ENCODE measurements at regions not wholly inside any gene's neighbourhood (a gene's known extent, or its start where the extent isn't known, plus 50 kb on each side); places are given as distances from the start of the nearest gene placed in this dataset.

DNA sequence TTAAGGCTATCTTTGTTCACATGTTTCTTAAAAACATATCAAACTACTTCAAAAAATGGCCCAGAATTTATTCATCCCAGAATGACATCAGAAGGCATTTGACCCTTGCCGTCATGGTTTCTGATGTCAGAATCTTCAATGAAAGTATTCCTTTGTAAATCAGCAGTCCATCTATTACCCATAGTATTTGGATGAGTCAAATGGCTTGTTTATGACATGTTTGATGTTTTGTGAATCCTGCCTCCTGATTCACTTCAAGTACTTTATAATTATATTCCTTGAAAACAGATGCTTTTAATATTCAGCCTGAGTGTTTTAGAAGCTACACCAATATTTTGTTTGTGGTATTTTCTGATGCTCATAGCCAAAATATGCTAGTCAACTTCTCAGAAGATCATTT is 200.8 kb upstream of the MEF2C start:
- TF ChIP-seq, protein P1, sequence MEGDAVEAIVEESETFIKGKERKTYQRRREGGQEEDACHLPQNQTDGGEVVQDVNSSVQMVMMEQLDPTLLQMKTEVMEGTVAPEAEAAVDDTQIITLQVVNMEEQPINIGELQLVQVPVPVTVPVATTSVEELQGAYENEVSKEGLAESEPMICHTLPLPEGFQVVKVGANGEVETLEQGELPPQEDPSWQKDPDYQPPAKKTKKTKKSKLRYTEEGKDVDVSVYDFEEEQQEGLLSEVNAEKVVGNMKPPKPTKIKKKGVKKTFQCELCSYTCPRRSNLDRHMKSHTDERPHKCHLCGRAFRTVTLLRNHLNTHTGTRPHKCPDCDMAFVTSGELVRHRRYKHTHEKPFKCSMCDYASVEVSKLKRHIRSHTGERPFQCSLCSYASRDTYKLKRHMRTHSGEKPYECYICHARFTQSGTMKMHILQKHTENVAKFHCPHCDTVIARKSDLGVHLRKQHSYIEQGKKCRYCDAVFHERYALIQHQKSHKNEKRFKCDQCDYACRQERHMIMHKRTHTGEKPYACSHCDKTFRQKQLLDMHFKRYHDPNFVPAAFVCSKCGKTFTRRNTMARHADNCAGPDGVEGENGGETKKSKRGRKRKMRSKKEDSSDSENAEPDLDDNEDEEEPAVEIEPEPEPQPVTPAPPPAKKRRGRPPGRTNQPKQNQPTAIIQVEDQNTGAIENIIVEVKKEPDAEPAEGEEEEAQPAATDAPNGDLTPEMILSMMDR (IDR thresholded peaks at IDR 0.05 in 8 of 11, conservative IDR thresholded peaks at IDR 0.05 in 3 of 11) = no peak
- no peak for TF ChIP-seq POLR2AphosphoS5 (IDR thresholded peaks at IDR 0.05)

All from spleen (tissue), 7 donors.